Thyroid gland (tissue), 4 donors: ENCODE measurements at regions not wholly inside any gene's neighbourhood (a gene's known extent, or its start where the extent isn't known, plus 50 kb on each side); places are given as distances from the start of the nearest gene placed in this dataset.

Experiments
- DNase-seq, 2 donors: peaks; one replicate each; pipeline ENCODE4 v3.0.0-alpha.2; 2019
- H3K27ac ChIP-seq, 3 donors: fragments of 200-600 bp; sonication (generic); 1 replicate in 2 of 3; 2 replicates in 1 of 3; pipeline ENCODE4 v1.5.1; 2016 to 2019; ENCODE audit warnings: mild to moderate bottlenecking in 1 of 3, moderate library complexity in 1 of 3
- H3K27me3 ChIP-seq: fragments of 200-600 bp; sonication (generic); one replicate; pipeline ENCODE4 v1.5.1; 2019
- H3K36me3 ChIP-seq, 2 donors: fragments of 200-600 bp; sonication (generic); one replicate each; pipeline ENCODE4 v1.5.1; 2016 to 2019
- H3K4me1 ChIP-seq, 2 donors: fragments of 200-600 bp; sonication (generic); one replicate each; pipeline ENCODE4 v1.5.1; 2017 to 2019
- H3K4me3 ChIP-seq, 3 donors: fragments of 200-600 bp; sonication (generic); replicated peaks in 1 of 3; 1 replicate in 2 of 3; 2 replicates in 1 of 3; pipeline ENCODE4 v1.5.1; 2016; ENCODE audit warnings: mild to moderate bottlenecking in 1 of 3
- H3K9me3 ChIP-seq: fragments of 200-600 bp; sonication (generic); one replicate; pipeline ENCODE4 v1.5.1; 2017
- CTCF ChIP-seq, 6 experiments: fragments of 200-600 bp in 3 of 6; fragments of 450-650 bp in 3 of 6; sonication (generic) in 3 of 6; IDR thresholded peaks; one replicate each; pipeline ENCODE4 v1.5.1; 2016 to 2019; ENCODE audit warnings: antibody characterized with exemption in 6 of 6, mild to moderate bottlenecking in 2 of 6, inconsistent platforms in 1 of 6, moderate library complexity in 1 of 6
- POLR2A ChIP-seq, 2 donors: fragments of 450-650 bp; IDR thresholded peaks; one replicate each; pipeline ENCODE4 v1.6.1; 2017; ENCODE audit warnings: antibody characterized with exemption in 2 of 2, mild to moderate bottlenecking in 2 of 2, moderate library complexity in 1 of 2
- WGBS, 2 donors: methylation state at CpG; one replicate each; pipeline ENCODE4 v1.1.5; 2017; 5-methylcytosine and 5-hydroxymethylcytosine counted together
- intact Hi-C: fragments of 100-400 bp; cut with DNase I; formaldehyde crosslinking; loops from one replicate; pipeline ENCODE4 v1.15.1; 2023

- no peak for DNase-seq
- Histone ChIP-seq H3K27ac (no peak overlapping the region), H3K36me3 (no peaks in the 10 kb centered on the region), H3K4me1 (no peaks in the 10 kb centered on the region), H3K9me3 (no peaks in the 10 kb centered on the region), H3K27me3 (no peaks in the 10 kb centered on the region), H3K4me3 (no peak overlapping the region)
- TF ChIP-seq CTCF (IDR thresholded peaks at IDR 0.05) (no peak), POLR2A (IDR thresholded peaks at IDR 0.05) (no peak)
- 77 to 87% methylated on average over 6 of the region's 6 CpGs for WGBS, 2 donors
- intact Hi-C loops, result no loop called here
Measured at GRCh38 chr11:25943031-25943430, 388.9 kb upstream of the ANO3 start.

GRCh38 chr11:25943777-25944661 is 387.9 kb upstream of the ANO3 start:
- DNase-seq, result no peak
- TF ChIP-seq CTCF (IDR thresholded peaks at IDR 0.05) (no peak), POLR2A (IDR thresholded peaks at IDR 0.05) (no peak)
- Histone ChIP-seq H3K4me3 (no peak overlapping the region), H3K4me1 (no peaks in the 10 kb centered on the region), H3K27me3 (no peaks in the 10 kb centered on the region), H3K36me3 (no peaks in the 10 kb centered on the region), H3K9me3 (no peaks in the 10 kb centered on the region), H3K27ac (no peak overlapping the region)
- intact Hi-C loops, result no loop called here
- 92 to 96% methylated on average over 9 to 11 of the region's 17 CpGs for WGBS, 2 donors

GRCh38 chr11:25949918-25950317 is 382.0 kb upstream of the ANO3 start:
- H3K36me3 ChIP-seq, result no peaks in the 10 kb centered on the region
- WGBS, 2 donors, result 76 to 84% methylated on average over 2 of the region's 2 CpGs
- no peak for TF ChIP-seq CTCF (IDR thresholded peaks at IDR 0.05)
- no peak for TF ChIP-seq POLR2A (IDR thresholded peaks at IDR 0.05)
- intact Hi-C loops, result no loop called here
- no peak overlapping the region for H3K4me3 ChIP-seq
- no peaks in the 10 kb centered on the region for H3K9me3 ChIP-seq
- DNase-seq, result no peak
- H3K27me3 ChIP-seq, result no peaks in the 10 kb centered on the region
- no peak overlapping the region for H3K27ac ChIP-seq
- no peaks in the 10 kb centered on the region for H3K4me1 ChIP-seq

GRCh38 chr11:25953006-25953405 is 378.9 kb upstream of the ANO3 start:
- 87 to 93% methylated on average over 3 of the region's 3 CpGs for WGBS, 2 donors
- Histone ChIP-seq H3K27me3 (no peaks in the 10 kb centered on the region), H3K4me1 (no peaks in the 10 kb centered on the region), H3K27ac (no peak overlapping the region), H3K9me3 (no peaks in the 10 kb centered on the region), H3K4me3 (no peak overlapping the region), H3K36me3 (no peaks in the 10 kb centered on the region)
- no peak for DNase-seq
- TF ChIP-seq POLR2A (IDR thresholded peaks at IDR 0.05) (no peak), CTCF (IDR thresholded peaks at IDR 0.05) (no peak)
- intact Hi-C loops, result no loop called here

- no peaks in the 10 kb centered on the region for H3K4me1 ChIP-seq
- no peaks in the 10 kb centered on the region for H3K27me3 ChIP-seq
- H3K36me3 ChIP-seq, result no peaks in the 10 kb centered on the region
- no peaks in the 10 kb centered on the region for H3K9me3 ChIP-seq
- intact Hi-C loops, result no loop called here
- H3K4me3 ChIP-seq, result no peak overlapping the region
- 89 to 90% methylated on average over 4 of the region's 4 CpGs for WGBS, 2 donors
- H3K27ac ChIP-seq, result no peak overlapping the region
- TF ChIP-seq CTCF (IDR thresholded peaks at IDR 0.05) (no peak), POLR2A (IDR thresholded peaks at IDR 0.05) (no peak)
- DNase-seq, result no peak
Measured at GRCh38 chr11:25958045-25958444, 373.9 kb upstream of the ANO3 start.
